GM19239 (cell line): ENCODE measurements at regions not wholly inside any gene's neighbourhood (a gene's known extent, or its start where the extent isn't known, plus 50 kb on each side); places are given as distances from the start of the nearest gene placed in this dataset.

Experiments used
- DNase-seq: peaks from one replicate; pipeline ENCODE4 v3.0.0; 2011; ENCODE audit warnings: low spot score; ENCODE audit not compliant: insufficient read length
- FAIRE-seq: peaks from 2 replicates; lab custom pipeline; 2011; peaks lifted over from hg19 to GRCh38; lab: Jason Lieb, UNC

GRCh38 chr4:178316211-178316610, 874.0 kb upstream of the AGA start:
- no peak for FAIRE-seq
- no peak for DNase-seq

GRCh38 chr4:178320003-178320402, 877.8 kb upstream of the AGA start:
- no peak for DNase-seq
- no peak for FAIRE-seq

GRCh38 chr4:178322524-178323183, 880.4 kb upstream of the AGA start:
- FAIRE-seq = no peak
- no peak for DNase-seq

- FAIRE-seq = no peak
- no peak for DNase-seq
Measured at GRCh38 chr4:178329226-178329872, 887.1 kb upstream of the AGA start.

GRCh38 chr4:178333355-178333754, 891.1 kb upstream of the AGA start:
- FAIRE-seq (no peak), DNase-seq (no peak)

DNA sequence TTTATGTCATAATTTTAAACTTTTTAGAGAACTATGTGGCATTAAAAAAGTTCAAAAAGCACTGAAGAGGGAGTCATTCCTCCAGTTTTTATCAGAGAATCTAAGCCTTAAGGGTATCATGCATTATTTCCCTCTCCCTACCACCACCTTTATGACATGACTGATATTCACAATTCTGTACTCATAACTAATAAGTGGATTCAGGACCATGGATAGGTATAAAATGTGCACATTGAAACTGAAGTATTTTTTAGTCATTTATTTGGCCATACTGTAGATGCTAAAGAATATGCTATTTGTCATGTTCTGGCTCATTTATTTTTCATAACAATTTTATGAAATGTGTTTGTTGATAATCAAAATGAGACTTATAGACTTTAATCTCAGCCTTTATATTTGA, 897.5 kb upstream of the AGA start:
- DNase-seq (no peak), FAIRE-seq (no peak)

DNA sequence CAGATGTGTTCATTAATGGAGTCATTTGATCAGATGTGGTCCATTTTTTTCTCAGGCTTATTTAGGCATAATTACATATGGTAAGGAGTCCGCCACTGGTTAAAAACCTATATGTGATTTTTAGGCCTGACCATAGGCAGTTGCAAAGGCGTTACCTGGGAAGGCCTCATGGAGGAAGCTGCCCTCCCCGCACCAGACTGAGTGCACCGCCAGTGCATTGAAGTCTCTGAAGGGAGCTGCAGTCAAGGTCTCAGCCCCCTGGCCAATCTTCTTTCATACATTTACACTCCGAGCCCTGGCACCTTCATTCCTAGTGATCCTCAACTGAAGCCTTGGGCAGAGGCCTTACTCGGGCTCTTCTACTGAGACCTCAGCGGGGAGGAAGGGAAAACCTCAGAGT, 898.2 kb upstream of the AGA start:
- no peak for FAIRE-seq
- no peak for DNase-seq

- DNase-seq = no peak
- no peak for FAIRE-seq
Measured at GRCh38 chr4:178344096-178344495, 901.9 kb upstream of the AGA start.

- FAIRE-seq (no peak), DNase-seq (no peak)
Measured at GRCh38 chr4:178347111-178347510, 904.9 kb upstream of the AGA start.

- FAIRE-seq (no peak), DNase-seq (no peak)
Measured at GRCh38 chr4:178349601-178350000, 907.4 kb upstream of the AGA start.

DNA sequence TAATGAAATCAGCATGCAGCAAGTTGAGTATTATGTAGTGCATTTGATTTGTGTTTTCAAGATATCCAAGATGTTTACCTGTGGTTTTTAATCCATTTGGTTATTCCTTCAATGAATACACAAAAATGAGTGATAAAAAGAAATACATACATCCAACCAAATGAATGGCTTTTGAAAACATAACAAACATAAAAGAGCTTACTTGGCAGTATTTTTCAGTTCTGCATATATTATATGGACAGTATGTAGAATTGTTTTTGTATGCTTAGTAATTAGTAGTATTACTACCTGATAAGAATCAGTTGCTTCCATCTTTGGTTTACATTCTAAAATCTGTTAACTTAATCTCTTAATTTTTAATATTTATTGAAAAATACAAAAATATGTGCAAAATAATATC, 908.9 kb upstream of the AGA start:
- FAIRE-seq (no peak), DNase-seq (no peak)

DNA sequence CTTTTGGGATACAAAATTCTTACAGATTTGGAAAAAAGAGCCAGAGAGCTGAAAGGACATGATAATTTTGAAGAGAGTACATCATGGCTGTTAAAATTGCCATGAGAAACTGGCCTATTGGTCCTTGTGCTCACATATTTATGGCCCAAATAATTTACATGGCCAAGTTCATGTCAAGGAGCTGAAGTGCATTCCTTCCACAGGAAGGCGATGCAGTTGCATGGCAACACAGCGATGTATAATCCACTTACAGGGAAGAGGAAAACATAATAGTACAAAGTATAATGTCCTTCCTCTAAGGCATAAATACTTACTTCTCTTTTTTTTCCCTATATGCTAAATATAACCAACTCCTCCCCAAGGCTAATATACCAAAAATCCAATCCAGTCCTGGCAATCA, 914.5 kb upstream of the AGA start:
- no peak for DNase-seq
- FAIRE-seq = no peak

DNA sequence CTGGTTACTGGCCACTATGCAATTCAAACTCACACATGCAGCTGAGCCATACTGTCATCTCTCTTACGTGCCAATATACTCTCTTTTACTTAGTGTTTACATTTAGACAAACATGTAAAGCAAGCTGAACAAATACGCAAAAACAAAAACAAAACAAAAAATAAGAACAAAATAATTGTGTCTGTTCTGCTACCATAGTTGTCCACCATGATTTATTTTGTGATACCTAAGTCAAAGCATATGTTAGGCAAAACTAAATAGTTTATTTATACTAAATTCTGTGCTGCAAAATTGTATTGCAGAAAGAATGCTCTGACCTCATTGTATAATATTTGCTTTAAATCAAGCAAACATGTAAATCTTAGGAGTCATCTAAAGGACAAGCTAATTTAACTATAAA, 943.2 kb upstream of the AGA start:
- DNase-seq = no peak
- no peak for FAIRE-seq

GRCh38 chr4:178387756-178388155, 945.5 kb upstream of the AGA start:
- FAIRE-seq (no peak), DNase-seq (no peak)

DNA sequence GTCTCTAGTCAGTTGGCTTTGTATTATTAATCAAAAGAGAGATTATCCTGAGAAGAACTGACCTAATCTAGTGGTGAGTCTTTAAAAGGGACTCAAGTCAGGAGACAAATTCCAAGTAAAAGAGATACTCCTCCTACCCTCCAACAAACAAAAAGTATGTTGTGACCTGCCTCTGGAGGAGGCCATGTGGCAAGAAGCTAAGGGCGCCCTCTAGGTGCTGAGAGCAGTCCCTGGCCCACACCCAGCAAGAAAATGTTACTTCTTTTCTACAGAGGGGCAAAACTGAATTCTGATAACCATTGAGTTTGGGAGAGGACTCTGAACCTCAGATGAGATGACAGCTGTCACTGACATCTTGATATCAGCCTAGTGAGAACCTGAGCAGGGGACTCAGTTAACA, 953.6 kb upstream of the AGA start:
- FAIRE-seq (no peak), DNase-seq (no peak)

GRCh38 chr4:178412455-178412854, 970.2 kb upstream of the AGA start:
- DNase-seq = no peak
- FAIRE-seq = no peak

- FAIRE-seq = no peak
Measured at GRCh38 chr4:178414042-178414441, 971.8 kb upstream of the AGA start.

GRCh38 chr4:178414881-178415446, 972.7 kb upstream of the AGA start:
- FAIRE-seq (no peak), DNase-seq (no peak)

More at GRCh38 chr4:178414042-178414441, 971.8 kb upstream of the AGA start:
- DNase-seq = no peak

DNA sequence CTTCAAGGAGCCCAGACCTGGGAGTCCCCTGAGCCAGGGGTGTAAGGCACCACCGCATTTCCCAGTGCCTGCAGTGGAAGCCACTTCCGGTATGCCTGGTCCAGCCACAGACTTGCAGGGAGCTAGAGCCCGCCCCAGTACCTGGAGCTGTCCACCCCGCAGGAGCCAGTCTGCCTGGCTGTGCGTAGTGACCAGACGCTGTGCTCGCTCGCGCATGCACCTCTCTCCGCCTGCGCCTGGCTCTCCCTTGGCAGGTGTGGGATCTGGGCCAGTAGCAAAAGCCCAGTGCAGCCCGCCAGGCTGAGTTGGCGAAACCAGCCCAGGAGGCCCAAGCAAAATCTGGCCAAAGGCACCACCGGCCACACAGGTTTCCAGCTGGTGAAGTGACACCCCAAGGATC, 973.7 kb upstream of the AGA start:
- DNase-seq (no peak), FAIRE-seq (no peak)

GRCh38 chr4:178423366-178423765, 981.1 kb upstream of the AGA start:
- FAIRE-seq (no peak), DNase-seq (no peak)

DNA sequence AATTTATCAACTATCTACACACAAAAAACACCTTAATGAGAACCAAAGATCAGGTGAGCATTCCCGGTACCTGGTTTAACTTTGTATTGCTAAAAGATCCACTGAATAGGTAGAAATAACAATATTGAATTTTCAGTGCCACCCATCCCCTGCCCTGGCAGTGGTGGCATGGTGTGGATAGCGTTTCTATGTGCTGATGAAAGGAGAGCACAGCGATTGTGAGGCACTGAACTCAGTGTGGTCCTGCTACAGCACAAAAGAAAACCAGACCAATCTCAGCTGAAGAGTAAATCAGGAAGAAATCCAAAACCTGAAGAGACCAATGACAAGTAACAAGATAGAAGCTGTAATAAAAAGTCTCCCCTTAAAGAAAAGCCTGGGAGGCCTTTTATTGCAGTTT, 984.6 kb upstream of the AGA start:
- DNase-seq = no peak
- no peak for FAIRE-seq

GRCh38 chr4:178427663-178428062, 985.4 kb upstream of the AGA start:
- FAIRE-seq = no peak
- no peak for DNase-seq
